ENCODE measurements at regions not wholly inside any gene's neighbourhood (a gene's known extent, or its start where the extent isn't known, plus 50 kb on each side); places are given as distances from the start of the nearest gene placed in this dataset.

GRCh38 chr16:86864586-86864985 is 286.2 kb downstream of the FOXL1 start:
- no peak overlapping the region for H3K27ac Mint-ChIP-seq
- DNase-seq (ENCODE audit: low spot score in 2 of 2) (no peak), ATAC-seq (no peak)
- H3K4me3 Mint-ChIP-seq = no peak overlapping the region
- no peaks in the 10 kb centered on the region for H3K4me1 Mint-ChIP-seq
- no peaks in the 10 kb centered on the region for H3K9me3 Mint-ChIP-seq
- no peaks in the 10 kb centered on the region for H3K36me3 Mint-ChIP-seq

DNA sequence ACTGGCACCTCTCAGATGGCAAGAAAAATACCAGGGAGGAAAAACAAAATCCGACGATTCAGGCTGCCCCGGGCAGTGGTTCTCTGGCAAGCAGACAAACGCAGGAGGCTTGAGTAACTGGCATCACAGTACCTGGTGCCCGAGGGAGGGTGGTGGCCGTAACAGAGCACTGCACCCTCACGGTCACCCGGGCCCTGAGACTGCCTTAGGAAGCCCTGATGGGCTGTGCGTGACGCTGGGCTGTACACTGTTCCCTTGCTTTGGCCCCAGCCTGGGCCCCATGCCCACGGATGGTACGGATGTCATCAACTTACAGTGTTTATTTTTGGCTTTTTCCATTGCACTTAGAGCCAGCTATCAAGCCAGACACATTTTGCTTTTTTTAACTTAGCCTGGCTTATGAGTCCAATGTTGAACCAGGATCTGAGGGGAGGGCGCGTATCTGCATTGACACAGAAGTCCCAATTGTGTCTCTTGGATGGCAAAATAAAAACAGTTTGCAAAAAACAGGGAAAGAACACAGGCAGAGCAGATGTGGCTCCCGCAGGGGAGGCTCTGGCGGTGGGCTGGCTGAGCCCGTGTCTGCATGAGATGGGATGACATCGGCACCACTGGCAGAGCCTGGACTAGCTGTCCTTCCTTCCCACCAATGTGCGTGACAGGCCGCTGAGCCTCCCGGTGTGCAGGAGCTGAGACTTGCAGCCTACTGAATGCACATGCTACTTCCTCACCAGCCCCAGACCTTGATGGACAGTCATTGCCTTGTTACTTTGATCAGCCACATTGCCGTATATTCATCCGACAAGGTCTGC is 287.7 kb downstream of the FOXL1 start:
- no peaks in the 10 kb centered on the region for H3K36me3 Mint-ChIP-seq
- DNase-seq (ENCODE audit: low spot score in 2 of 2) (no peak), ATAC-seq (no peak)
- no peak overlapping the region for H3K27ac Mint-ChIP-seq
- H3K9me3 Mint-ChIP-seq = no peaks in the 10 kb centered on the region
- no peak overlapping the region for H3K4me3 Mint-ChIP-seq
- H3K4me1 Mint-ChIP-seq = no peaks in the 10 kb centered on the region

GRCh38 chr16:86866986-86867722 is 288.8 kb downstream of the FOXL1 start:
- no peaks in the 10 kb centered on the region for H3K9me3 Mint-ChIP-seq
- H3K27ac Mint-ChIP-seq = no peak overlapping the region
- H3K4me1 Mint-ChIP-seq = no peaks in the 10 kb centered on the region
- ATAC-seq (no peak), DNase-seq (ENCODE audit: low spot score in 2 of 2) (no peak)
- H3K4me3 Mint-ChIP-seq = no peak overlapping the region
- no peaks in the 10 kb centered on the region for H3K36me3 Mint-ChIP-seq

- ATAC-seq = no peak
- Mint-ChIP-seq H3K4me3 (no peak overlapping the region), H3K4me1 (no peaks in the 10 kb centered on the region), H3K9me3 (no peaks in the 10 kb centered on the region), H3K36me3 (no peaks in the 10 kb centered on the region), H3K27ac (no peak overlapping the region)
- DNase-seq (ENCODE audit: low spot score in 2 of 2) = no peak
Measured at GRCh38 chr16:86868070-86868469, 289.7 kb downstream of the FOXL1 start.

- Mint-ChIP-seq H3K27ac (no peak overlapping the region), H3K4me3 (no peak overlapping the region), H3K36me3 (no peaks in the 10 kb centered on the region), H3K9me3 (no peaks in the 10 kb centered on the region), H3K4me1 (no peaks in the 10 kb centered on the region)
- no peak for DNase-seq (ENCODE audit: low spot score in 2 of 2)
- no peak for ATAC-seq
Measured at GRCh38 chr16:86868786-86869185, 290.4 kb downstream of the FOXL1 start.

GRCh38 chr16:86869288-86870022 is 291.1 kb downstream of the FOXL1 start:
- Mint-ChIP-seq H3K36me3 (no peaks in the 10 kb centered on the region), H3K4me1 (no peaks in the 10 kb centered on the region), H3K4me3 (no peak overlapping the region), H3K27ac (no peak overlapping the region), H3K9me3 (no peaks in the 10 kb centered on the region)
- ATAC-seq (no peak), DNase-seq (ENCODE audit: low spot score in 2 of 2) (no peak)

DNA sequence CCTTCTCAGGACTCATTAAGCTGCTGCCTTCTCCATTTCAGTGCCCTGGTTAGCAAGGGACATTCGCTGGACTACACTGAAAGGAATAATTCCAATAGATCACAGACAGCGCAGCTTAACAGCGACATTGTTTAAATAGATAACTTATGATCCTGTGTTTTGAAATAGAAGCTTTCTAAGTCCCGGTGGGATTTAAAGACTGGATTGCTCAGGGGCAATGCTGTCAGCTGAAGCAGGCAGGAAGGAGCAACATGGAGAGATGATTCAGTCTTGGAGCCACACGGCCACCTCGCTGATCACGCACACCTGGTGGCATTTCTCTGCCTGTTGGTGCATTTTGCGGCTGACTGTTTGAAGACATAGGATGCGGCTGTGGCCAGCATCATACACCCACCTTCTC is 292.0 kb downstream of the FOXL1 start:
- H3K4me1 Mint-ChIP-seq = no peaks in the 10 kb centered on the region
- DNase-seq (ENCODE audit: low spot score in 2 of 2) = no peak
- no peaks in the 10 kb centered on the region for H3K9me3 Mint-ChIP-seq
- no peak overlapping the region for H3K27ac Mint-ChIP-seq
- ATAC-seq = no peak
- no peak overlapping the region for H3K4me3 Mint-ChIP-seq
- no peaks in the 10 kb centered on the region for H3K36me3 Mint-ChIP-seq

GRCh38 chr16:86872131-86872530 is 293.8 kb downstream of the FOXL1 start:
- Mint-ChIP-seq H3K4me3 (no peak overlapping the region), H3K9me3 (no peaks in the 10 kb centered on the region), H3K4me1 (no peaks in the 10 kb centered on the region), H3K36me3 (no peaks in the 10 kb centered on the region), H3K27ac (no peak overlapping the region)
- ATAC-seq (no peak), DNase-seq (ENCODE audit: low spot score in 2 of 2) (no peak)

GRCh38 chr16:86872833-86873232 is 294.5 kb downstream of the FOXL1 start:
- no peak overlapping the region for H3K27ac Mint-ChIP-seq
- no peaks in the 10 kb centered on the region for H3K4me1 Mint-ChIP-seq

GRCh38 chr16:86874141-86874540 is 295.8 kb downstream of the FOXL1 start:
- H3K27ac Mint-ChIP-seq = no peak overlapping the region
- no peaks in the 10 kb centered on the region for H3K4me1 Mint-ChIP-seq
- peak; percentile 48 for ATAC-seq
- H3K4me3 Mint-ChIP-seq = no peak overlapping the region
- no peaks in the 10 kb centered on the region for H3K36me3 Mint-ChIP-seq
- peak; percentile 7 to 62 for DNase-seq (ENCODE audit: low spot score in 2 of 2)
- peaks cover 6% of the 10 kb centered on the region for H3K9me3 Mint-ChIP-seq

More at GRCh38 chr16:86872833-86873232, 294.5 kb downstream of the FOXL1 start:
- Mint-ChIP-seq H3K4me3 (no peak overlapping the region), H3K9me3 (peaks cover 4% of the 10 kb centered on the region), H3K36me3 (no peaks in the 10 kb centered on the region)
- ATAC-seq (no peak), DNase-seq (ENCODE audit: low spot score in 2 of 2) (no peak)

DNA sequence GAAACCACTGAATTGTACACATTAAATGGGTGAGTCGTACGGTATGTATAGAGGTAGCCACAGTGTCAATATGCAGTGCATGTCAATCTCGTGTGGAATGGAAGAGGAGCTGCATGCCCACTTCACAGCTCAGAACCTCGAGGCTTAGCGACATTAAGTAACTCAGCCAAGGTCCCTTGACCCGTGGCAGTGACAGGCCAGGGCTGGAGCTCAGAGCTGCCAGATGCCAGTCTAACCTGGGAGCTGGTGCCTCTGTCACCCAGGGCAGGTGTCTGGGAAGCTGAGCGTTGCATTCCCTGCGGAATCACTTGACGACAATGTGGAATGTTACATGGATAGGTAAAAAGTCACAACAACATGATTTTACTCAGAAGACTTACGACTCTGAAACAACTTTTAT is 298.1 kb downstream of the FOXL1 start:
- H3K27ac Mint-ChIP-seq = no peak overlapping the region
- DNase-seq (ENCODE audit: low spot score in 2 of 2) (no peak), ATAC-seq (no peak)
- H3K9me3 Mint-ChIP-seq = peaks cover 6% of the 10 kb centered on the region
- no peaks in the 10 kb centered on the region for H3K4me1 Mint-ChIP-seq
- H3K36me3 Mint-ChIP-seq = no peaks in the 10 kb centered on the region
- H3K4me3 Mint-ChIP-seq = no peak overlapping the region

- DNase-seq (ENCODE audit: low spot score in 2 of 2) = no peak
- no peaks in the 10 kb centered on the region for H3K36me3 Mint-ChIP-seq
- no peak overlapping the region for H3K27ac Mint-ChIP-seq
- no peak overlapping the region for H3K4me3 Mint-ChIP-seq
- ATAC-seq = no peak
- H3K9me3 Mint-ChIP-seq = peaks cover 6% of the 10 kb centered on the region
- no peaks in the 10 kb centered on the region for H3K4me1 Mint-ChIP-seq
Measured at GRCh38 chr16:86877108-86877507, 298.8 kb downstream of the FOXL1 start.

- Mint-ChIP-seq H3K36me3 (no peaks in the 10 kb centered on the region), H3K4me1 (no peaks in the 10 kb centered on the region), H3K9me3 (peaks cover 6% of the 10 kb centered on the region), H3K4me3 (no peak overlapping the region), H3K27ac (no peak overlapping the region)
- DNase-seq (ENCODE audit: low spot score in 2 of 2) (no peak), ATAC-seq (no peak)
Measured at GRCh38 chr16:86877835-86878234, 299.5 kb downstream of the FOXL1 start.

GRCh38 chr16:86878236-86879080 is 300.1 kb downstream of the FOXL1 start:
- no peak overlapping the region for H3K27ac Mint-ChIP-seq
- DNase-seq (ENCODE audit: low spot score in 2 of 2) (no peak), ATAC-seq (no peak)
- H3K4me3 Mint-ChIP-seq = no peak overlapping the region
- no peaks in the 10 kb centered on the region for H3K4me1 Mint-ChIP-seq
- no peaks in the 10 kb centered on the region for H3K36me3 Mint-ChIP-seq
- H3K9me3 Mint-ChIP-seq = peaks cover 6% of the 10 kb centered on the region

DNA sequence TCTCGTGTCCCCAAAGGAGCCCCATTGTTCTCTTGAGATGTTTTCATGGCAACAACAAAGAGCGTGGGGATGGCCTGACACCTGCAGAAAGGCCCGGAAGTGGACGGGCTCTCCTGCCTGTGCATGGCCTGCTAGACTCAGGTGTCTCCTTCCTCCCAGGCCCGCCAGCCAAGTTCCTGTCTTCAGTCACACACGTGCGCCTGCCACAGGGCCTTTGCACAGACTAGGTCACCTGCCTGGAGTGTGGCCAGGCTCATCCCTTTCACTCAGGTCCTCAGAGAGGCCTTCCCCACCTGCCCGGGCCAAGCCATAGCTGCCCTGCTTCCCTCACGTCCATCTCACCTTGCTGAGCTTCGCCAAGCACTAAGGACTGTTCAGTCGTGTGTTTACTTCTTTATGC is 300.9 kb downstream of the FOXL1 start:
- Mint-ChIP-seq H3K9me3 (peaks cover 6% of the 10 kb centered on the region), H3K27ac (no peak overlapping the region), H3K36me3 (no peaks in the 10 kb centered on the region), H3K4me1 (no peaks in the 10 kb centered on the region), H3K4me3 (no peak overlapping the region)
- ATAC-seq (no peak), DNase-seq (ENCODE audit: low spot score in 2 of 2) (no peak)

Data from stimulated activated effector memory CD8-positive, alpha-beta T cell treated with anti-CD3 and anti-CD28 coated beads, Interleukin-12 subunit alpha, Interleukin-12 subunit beta, amount 100 ng/mL, for 72 hours (primary cell).